ENCODE measurements at regions not wholly inside any gene's neighbourhood (a gene's known extent, or its start where the extent isn't known, plus 50 kb on each side); places are given as distances from the start of the nearest gene placed in this dataset.

- H3K27ac Mint-ChIP-seq (ENCODE audit: unreplicated experiment): no peak overlapping the region
- H3K9me3 Mint-ChIP-seq: peaks cover 17% of the 10 kb centered on the region
- H3K4me3 Mint-ChIP-seq: no peak overlapping the region
- no peak for TF ChIP-seq CTCF (conservative IDR thresholded peaks at IDR 0.05)
- no peak for DNase-seq (ENCODE audit: low read depth, low spot score)
- peaks cover 8% of the 10 kb centered on the region for H3K36me3 Mint-ChIP-seq (ENCODE audit: low read depth)
- H3K27me3 Mint-ChIP-seq (ENCODE audit: low read depth): no peaks in the 10 kb centered on the region
- peaks cover 3% of the 10 kb centered on the region for H3K4me1 Mint-ChIP-seq
These were observed 1311.9 kb downstream of the UQCRFS1 start for GRCh38 chr19:27901078-27901477.

GRCh38 chr19:27896091-27896490 is 1316.9 kb downstream of the UQCRFS1 start:
- no peaks in the 10 kb centered on the region for H3K4me1 Mint-ChIP-seq
- no peaks in the 10 kb centered on the region for H3K27me3 Mint-ChIP-seq (ENCODE audit: low read depth)
- peaks cover 19% of the 10 kb centered on the region for H3K9me3 Mint-ChIP-seq
- TF ChIP-seq CTCF (conservative IDR thresholded peaks at IDR 0.05): no peak
- peaks cover 12% of the 10 kb centered on the region for H3K36me3 Mint-ChIP-seq (ENCODE audit: low read depth)
- H3K27ac Mint-ChIP-seq (ENCODE audit: unreplicated experiment): no peak overlapping the region
- no peak overlapping the region for H3K4me3 Mint-ChIP-seq
- DNase-seq (ENCODE audit: low read depth, low spot score): no peak

- no peak for DNase-seq (ENCODE audit: low read depth, low spot score)
- H3K27ac Mint-ChIP-seq (ENCODE audit: unreplicated experiment): no peak overlapping the region
- no peak overlapping the region for H3K4me3 Mint-ChIP-seq
- peaks cover 7% of the 10 kb centered on the region for H3K36me3 Mint-ChIP-seq (ENCODE audit: low read depth)
- no peaks in the 10 kb centered on the region for H3K4me1 Mint-ChIP-seq
- H3K9me3 Mint-ChIP-seq: peaks cover 15% of the 10 kb centered on the region
- TF ChIP-seq CTCF (conservative IDR thresholded peaks at IDR 0.05): no peak
- no peaks in the 10 kb centered on the region for H3K27me3 Mint-ChIP-seq (ENCODE audit: low read depth)
These were observed 1317.8 kb downstream of the UQCRFS1 start for GRCh38 chr19:27894906-27895754.

- peaks cover 20% of the 10 kb centered on the region for H3K9me3 Mint-ChIP-seq
- no peak overlapping the region for H3K27ac Mint-ChIP-seq (ENCODE audit: unreplicated experiment)
- H3K36me3 Mint-ChIP-seq (ENCODE audit: low read depth): peaks cover 7% of the 10 kb centered on the region
- TF ChIP-seq CTCF (conservative IDR thresholded peaks at IDR 0.05): no peak
- DNase-seq (ENCODE audit: low read depth, low spot score): no peak
- no peak overlapping the region for H3K4me3 Mint-ChIP-seq
- no peaks in the 10 kb centered on the region for H3K4me1 Mint-ChIP-seq
- H3K27me3 Mint-ChIP-seq (ENCODE audit: low read depth): no peaks in the 10 kb centered on the region
These were observed 1320.5 kb downstream of the UQCRFS1 start for GRCh38 chr19:27892500-27892899.

GRCh38 chr19:27891411-27891810 is 1321.5 kb downstream of the UQCRFS1 start:
- H3K4me1 Mint-ChIP-seq: no peaks in the 10 kb centered on the region
- H3K9me3 Mint-ChIP-seq: peaks cover 22% of the 10 kb centered on the region
- no peak for DNase-seq (ENCODE audit: low read depth, low spot score)
- H3K4me3 Mint-ChIP-seq: no peak overlapping the region
- H3K36me3 Mint-ChIP-seq (ENCODE audit: low read depth): peaks cover 7% of the 10 kb centered on the region
- no peaks in the 10 kb centered on the region for H3K27me3 Mint-ChIP-seq (ENCODE audit: low read depth)
- no peak for TF ChIP-seq CTCF (conservative IDR thresholded peaks at IDR 0.05)
- no peak overlapping the region for H3K27ac Mint-ChIP-seq (ENCODE audit: unreplicated experiment)
